Right lobe of liver (tissue), 6 donors: ENCODE measurements at regions not wholly inside any gene's neighbourhood (a gene's known extent, or its start where the extent isn't known, plus 50 kb on each side); places are given as distances from the start of the nearest gene placed in this dataset.

Source experiments
- ATAC-seq, 4 donors: fragments of 200-7000 bp; cut with Tn5 transposase; one replicate each; pipeline ENCODE4 v1.9.1; 2020; ENCODE audit warnings: mild to moderate bottlenecking in 4 of 4, moderate library complexity in 4 of 4
- DNase-seq, 3 donors: peaks; one replicate each; pipeline ENCODE4 v3.0.0-alpha.2; 2020
- H3K27ac ChIP-seq, 3 donors: fragments of 200-600 bp; one replicate each; pipeline ENCODE4 v1.8.0; 2022
- H3K27me3 ChIP-seq, 2 donors: fragments of 200-600 bp; one replicate each; pipeline ENCODE4 v1.8.0; 2022
- H3K36me3 ChIP-seq, 4 donors: fragments of 200-600 bp; sonication (generic) in 1 of 4; one replicate each; pipeline versions ENCODE4 v1.5.1 to v1.8.0; 2017 to 2022; ENCODE audit warnings: control low read depth in 1 of 4
- H3K4me1 ChIP-seq, 4 donors: fragments of 200-600 bp; sonication (generic) in 1 of 4; one replicate each; pipeline versions ENCODE4 v1.5.1 to v1.8.0; 2017 to 2022; ENCODE audit warnings: control low read depth in 1 of 4
- H3K4me3 ChIP-seq, 3 donors: fragments of 200-600 bp; one replicate each; pipeline ENCODE4 v1.8.0; 2022
- H3K9me3 ChIP-seq, 4 donors: fragments of 200-600 bp; sonication (generic) in 1 of 4; one replicate each; pipeline versions ENCODE4 v1.5.1 to v1.8.0; 2017 to 2022; ENCODE audit warnings: control low read depth in 1 of 4
- CTCF ChIP-seq, 4 donors: fragments of 200-600 bp in 3 of 4; fragments of 450-650 bp in 1 of 4; IDR thresholded peaks; one replicate each; pipeline versions ENCODE4 v1.5.1 to v1.8.0; 2016 to 2022; ENCODE audit warnings: antibody characterized with exemption in 4 of 4, mild to moderate bottlenecking in 2 of 4
- POLR2A ChIP-seq: fragments of 450-650 bp; IDR thresholded peaks from one replicate; pipeline ENCODE4 v1.6.1; 2017; ENCODE audit warnings: antibody characterized with exemption, mild to moderate bottlenecking
- WGBS: methylation state at CpG from one replicate; pipeline ENCODE4 v1.1.6; 2018; ENCODE audit warnings: low coverage, low lambda C conversion rate; ENCODE audit not compliant: insufficient coverage; ENCODE audit errors: missing lambda C conversion rate; 5-methylcytosine and 5-hydroxymethylcytosine counted together
- intact Hi-C, 2 donors: fragments of 100-400 bp; cut with DNase I; formaldehyde crosslinking; loops; one replicate each; pipeline versions ENCODE4 v1.11.2 to v1.14.1; 2022
- donor health status: DM: no; HTN: yes; CAD: no.
- donor health status: DM: no; HTN: no; CAD: no.
- donor health status: DM: no; HTN: no; CAD: no.
- donor health status: DM: no; HTN: yes; CAD: no.
- donor health status: DM: no; HTN: yes; CAD: no.

GRCh38 chr6:21955951-21956350 is 340.9 kb downstream of the PRL start:
- no peak overlapping the region for H3K27ac ChIP-seq
- no peak for DNase-seq
- 65% methylated on average over 8 of the region's 8 CpGs for WGBS
- H3K9me3 ChIP-seq = no peaks in the 10 kb centered on the region
- H3K4me1 ChIP-seq = no peaks in the 10 kb centered on the region
- no peaks in the 10 kb centered on the region for H3K27me3 ChIP-seq
- no peaks in the 10 kb centered on the region for H3K36me3 ChIP-seq
- no peak for TF ChIP-seq CTCF (IDR thresholded peaks at IDR 0.05)
- ATAC-seq = no peak
- intact Hi-C loops = no loop called here
- H3K4me3 ChIP-seq = no peak overlapping the region

- Histone ChIP-seq H3K27ac (no peak overlapping the region), H3K4me3 (no peak overlapping the region), H3K4me1 (no peaks in the 10 kb centered on the region), H3K27me3 (no peaks in the 10 kb centered on the region), H3K36me3 (no peaks in the 10 kb centered on the region), H3K9me3 (no peaks in the 10 kb centered on the region)
- 70% methylated on average over 2 of the region's 2 CpGs for WGBS
- DNase-seq = no peak
- no peak for ATAC-seq
- TF ChIP-seq POLR2A (no peak), CTCF (IDR thresholded peaks at IDR 0.05) (no peak)
- intact Hi-C loops = no loop called here
These were observed 338.4 kb downstream of the PRL start for GRCh38 chr6:21958428-21958827.

GRCh38 chr6:21961226-21961625 is 335.6 kb downstream of the PRL start:
- intact Hi-C loops = no loop called here
- Histone ChIP-seq H3K4me3 (no peak overlapping the region), H3K4me1 (no peaks in the 10 kb centered on the region), H3K27ac (no peak overlapping the region), H3K36me3 (no peaks in the 10 kb centered on the region), H3K9me3 (no peaks in the 10 kb centered on the region), H3K27me3 (no peaks in the 10 kb centered on the region)
- DNase-seq (no peak), ATAC-seq (no peak)
- WGBS = 79% methylated on average over 4 of the region's 4 CpGs
- TF ChIP-seq POLR2A (no peak), CTCF (IDR thresholded peaks at IDR 0.05) (no peak)

- Histone ChIP-seq H3K4me1 (no peaks in the 10 kb centered on the region), H3K9me3 (no peaks in the 10 kb centered on the region), H3K4me3 (no peak overlapping the region), H3K36me3 (no peaks in the 10 kb centered on the region), H3K27me3 (no peaks in the 10 kb centered on the region), H3K27ac (no peak overlapping the region)
- TF ChIP-seq CTCF (IDR thresholded peaks at IDR 0.05) = no peak
- no peak for TF ChIP-seq POLR2A
- 35% methylated on average over 3 of the region's 3 CpGs for WGBS
- ATAC-seq = no peak
- no peak for DNase-seq
- intact Hi-C loops = no loop called here
These were observed 331.8 kb downstream of the PRL start for GRCh38 chr6:21965016-21965415.

- H3K4me1 ChIP-seq = no peaks in the 10 kb centered on the region
- no peak for TF ChIP-seq POLR2A
- TF ChIP-seq CTCF (IDR thresholded peaks at IDR 0.05) = no peak
These were observed 330.8 kb downstream of the PRL start for GRCh38 chr6:21965953-21966539.

More at GRCh38 chr6:21965953-21966539, 330.8 kb downstream of the PRL start:
- intact Hi-C loops = no loop called here
- H3K4me3 ChIP-seq = no peak overlapping the region
- ATAC-seq (no peak), DNase-seq (no peak)
- H3K36me3 ChIP-seq = no peaks in the 10 kb centered on the region
- WGBS = 72% methylated on average over 7 of the region's 8 CpGs
- H3K9me3 ChIP-seq = no peaks in the 10 kb centered on the region
- no peak overlapping the region for H3K27ac ChIP-seq
- H3K27me3 ChIP-seq = no peaks in the 10 kb centered on the region
